Breast epithelium (tissue), 4 donors: ENCODE measurements at regions not wholly inside any gene's neighbourhood (a gene's known extent, or its start where the extent isn't known, plus 50 kb on each side); places are given as distances from the start of the nearest gene placed in this dataset.

Experiments
- DNase-seq, 2 donors: peaks; one replicate each; pipeline ENCODE4 v3.0.0-alpha.2; 2019; ENCODE audit warnings: low spot score in 2 of 2
- H3K27ac ChIP-seq, 2 donors: fragments of 200-600 bp; sonication (generic) in 1 of 2; one replicate each; pipeline ENCODE4 v1.5.1; 2016 to 2019; ENCODE audit warnings: mild to moderate bottlenecking in 1 of 2
- H3K27me3 ChIP-seq, 2 donors: fragments of 200-600 bp; sonication (generic) in 1 of 2; one replicate each; pipeline versions ENCODE4 v1.5.1 to v1.6.0; 2017 to 2019; ENCODE audit warnings: control low read depth in 1 of 2, mild to moderate bottlenecking in 1 of 2
- H3K36me3 ChIP-seq: fragments of 200-600 bp; one replicate; pipeline ENCODE4 v1.5.1; 2019
- H3K4me1 ChIP-seq, 2 donors: fragments of 200-600 bp; sonication (generic); one replicate each; pipeline ENCODE4 v1.5.1; 2016 to 2019; ENCODE audit warnings: control low read depth in 1 of 2
- H3K4me3 ChIP-seq, 3 donors: fragments of 200-600 bp; sonication (generic); 1 replicate in 2 of 3; 2 replicates in 1 of 3; pipeline ENCODE4 v1.5.1; 2016 to 2019; ENCODE audit warnings: mild to moderate bottlenecking in 3 of 3, moderate library complexity in 2 of 3
- H3K9me3 ChIP-seq, 2 donors: fragments of 200-600 bp; sonication (generic) in 1 of 2; one replicate each; pipeline ENCODE4 v1.5.1; 2016 to 2019; ENCODE audit warnings: control low read depth in 1 of 2
- CTCF ChIP-seq, 3 donors: fragments of 450-650 bp; IDR thresholded peaks; one replicate each; pipeline ENCODE4 v1.5.1; 2016 to 2017; ENCODE audit warnings: antibody characterized with exemption in 3 of 3, mild to moderate bottlenecking in 3 of 3, moderate library complexity in 3 of 3
- POLR2A ChIP-seq: fragments of 450-650 bp; IDR thresholded peaks from one replicate; pipeline ENCODE4 v1.6.1; 2016; ENCODE audit warnings: antibody characterized with exemption, mild to moderate bottlenecking, moderate library complexity
- POLR2AphosphoS5 ChIP-seq, 3 donors: sonication (generic); formaldehyde crosslinking; IDR thresholded peaks; one replicate each; pipeline ENCODE4 v1.6.1; 2017; ENCODE audit warnings: antibody characterized with exemption in 3 of 3
- intact Hi-C: fragments of 100-400 bp; cut with DNase I; formaldehyde crosslinking; loops from one replicate; pipeline ENCODE4 v1.15.1; 2023; ENCODE audit warnings: low total_unique reads

- Histone ChIP-seq H3K27me3 (no peaks in the 10 kb centered on the region), H3K4me1 (no peaks in the 10 kb centered on the region), H3K9me3 (no peaks in the 10 kb centered on the region), H3K27ac (no peak overlapping the region), H3K4me3 (no peak overlapping the region), H3K36me3 (no peaks in the 10 kb centered on the region)
- intact Hi-C loops: loop anchor here (1.0 kb wide), 1 partner anchor 10 kb away; no protein-coding TSS in a partner anchor
- DNase-seq: no peak
- TF ChIP-seq POLR2A (no peak), CTCF (IDR thresholded peaks at IDR 0.05) (no peak), POLR2AphosphoS5 (IDR thresholded peaks at IDR 0.05) (no peak)
Observed at GRCh38 chr6:140101367-140101766, 726.9 kb upstream of the CITED2 start.

- H3K4me1 ChIP-seq: no peaks in the 10 kb centered on the region
- DNase-seq: no peak
- H3K9me3 ChIP-seq: no peaks in the 10 kb centered on the region
- H3K27ac ChIP-seq: no peak overlapping the region
- intact Hi-C loops: no loop called here
- TF ChIP-seq POLR2AphosphoS5 (IDR thresholded peaks at IDR 0.05) (no peak), POLR2A (no peak), CTCF (IDR thresholded peaks at IDR 0.05) (no peak)
- no peaks in the 10 kb centered on the region for H3K36me3 ChIP-seq
- no peak overlapping the region for H3K4me3 ChIP-seq
- H3K27me3 ChIP-seq: no peaks in the 10 kb centered on the region
Observed at GRCh38 chr6:140095532-140095931, 721.1 kb upstream of the CITED2 start.

GRCh38 chr6:140091895-140092294 lies 717.4 kb upstream of the CITED2 start:
- no peak overlapping the region for H3K27ac ChIP-seq
- H3K4me3 ChIP-seq: no peak overlapping the region
- no peaks in the 10 kb centered on the region for H3K27me3 ChIP-seq
- no peak for DNase-seq
- no peak for TF ChIP-seq CTCF (IDR thresholded peaks at IDR 0.05)
- H3K4me1 ChIP-seq: no peaks in the 10 kb centered on the region
- no peaks in the 10 kb centered on the region for H3K9me3 ChIP-seq
- H3K36me3 ChIP-seq: no peaks in the 10 kb centered on the region
- intact Hi-C loops: loop anchor here (1.0 kb wide), 1 partner anchor 9 kb away; no protein-coding TSS in a partner anchor

GRCh38 chr6:140090871-140091270 lies 716.4 kb upstream of the CITED2 start:
- Histone ChIP-seq H3K36me3 (no peaks in the 10 kb centered on the region), H3K4me1 (no peaks in the 10 kb centered on the region), H3K27me3 (no peaks in the 10 kb centered on the region), H3K9me3 (no peaks in the 10 kb centered on the region), H3K27ac (no peak overlapping the region), H3K4me3 (no peak overlapping the region)
- DNase-seq: no peak
- intact Hi-C loops: loop anchor here (1.0 kb wide), 1 partner anchor 10 kb away; no protein-coding TSS in a partner anchor
- no peak for TF ChIP-seq POLR2AphosphoS5 (IDR thresholded peaks at IDR 0.05)
- no peak for TF ChIP-seq POLR2A
- no peak for TF ChIP-seq CTCF (IDR thresholded peaks at IDR 0.05)

- Histone ChIP-seq H3K27ac (no peak overlapping the region), H3K4me3 (no peak overlapping the region), H3K27me3 (no peaks in the 10 kb centered on the region), H3K36me3 (no peaks in the 10 kb centered on the region), H3K4me1 (peaks cover 0 to 7% of the 10 kb centered on the region in 2 donors), H3K9me3 (no peaks in the 10 kb centered on the region)
- intact Hi-C loops: no loop called here
- no peak for TF ChIP-seq POLR2A
- TF ChIP-seq CTCF (IDR thresholded peaks at IDR 0.05): no peak
- TF ChIP-seq POLR2AphosphoS5 (IDR thresholded peaks at IDR 0.05): no peak
- no peak for DNase-seq
Observed at GRCh38 chr6:140083375-140083774, 708.9 kb upstream of the CITED2 start.
